GM23338 (cell line): ENCODE measurements at regions not wholly inside any gene's neighbourhood (a gene's known extent, or its start where the extent isn't known, plus 50 kb on each side); places are given as distances from the start of the nearest gene placed in this dataset.

ENCODE experiments used
- ATAC-seq: fragments of 200-7000 bp; cut with Tn5 transposase; 3 replicates; pipeline ENCODE4 v1.9.1; 2020
- DNase-seq: peaks from one replicate; pipeline ENCODE4 v3.0.0-alpha.2; 2015; ENCODE audit warnings: low spot score
- H2AFZ ChIP-seq: fragments of 200-600 bp; sonication (generic); 2 replicates; pipeline ENCODE4 v1.8.0; 2016; ENCODE audit warnings: antibody characterized with exemption, mild to moderate bottlenecking, moderate library complexity
- H3F3A ChIP-seq: fragments of 200-600 bp; sonication (generic); replicated peaks from 2 replicates; pipeline ENCODE4 v1.8.0; 2017; ENCODE audit warnings: antibody characterized with exemption, mixed run types, low read depth
- H3K27ac ChIP-seq: fragments of 200-600 bp; sonication (generic); 2 replicates; pipeline ENCODE4 v1.6.1; 2016; ENCODE audit warnings: low read depth
- H3K27me3 ChIP-seq: fragments of 200-600 bp; sonication (generic); 2 replicates; pipeline ENCODE4 v1.8.0; 2016; ENCODE audit warnings: mild to moderate bottlenecking, mixed run types, moderate library complexity; ENCODE audit not compliant: insufficient read depth
- H3K36me3 ChIP-seq: fragments of 200-600 bp; sonication (generic); 2 replicates; pipeline ENCODE4 v1.8.0; 2016; ENCODE audit warnings: mild to moderate bottlenecking; ENCODE audit not compliant: insufficient read depth
- H3K4me1 ChIP-seq: fragments of 200-600 bp; sonication (generic); 2 replicates; pipeline ENCODE4 v1.8.0; 2016; ENCODE audit warnings: mild to moderate bottlenecking, moderate library complexity; ENCODE audit not compliant: insufficient read depth
- H3K4me2 ChIP-seq: fragments of 200-600 bp; sonication (generic); 2 replicates; pipeline ENCODE4 v1.7.1; 2017; ENCODE audit warnings: mixed run types
- H3K4me3 ChIP-seq: fragments of 200-600 bp; sonication (generic); 2 replicates; pipeline ENCODE4 v1.6.1; 2016; ENCODE audit warnings: mixed run types
- H3K79me2 ChIP-seq: fragments of 200-600 bp; sonication (generic); replicated peaks from 2 replicates; pipeline ENCODE4 v1.8.0; 2017; ENCODE audit warnings: mild to moderate bottlenecking; ENCODE audit not compliant: insufficient read depth
- H3K9me2 ChIP-seq: fragments of 200-600 bp; sonication (generic); 2 replicates; pipeline ENCODE4 v1.8.0; 2017; ENCODE audit not compliant: insufficient read depth
- H4K20me1 ChIP-seq: fragments of 200-600 bp; sonication (generic); replicated peaks from 2 replicates; pipeline ENCODE4 v1.8.0; 2017; ENCODE audit warnings: mild to moderate bottlenecking; ENCODE audit not compliant: insufficient read depth
- H3K27ac Mint-ChIP-seq: 2 replicates; pipeline ENCODE4 v1.8.0; 2020; ENCODE audit warnings: inconsistent platforms, mild to moderate bottlenecking, moderate library complexity, mixed read lengths
- H3K27me3 Mint-ChIP-seq: 3 replicates; pipeline ENCODE4 v1.8.0; 2022; ENCODE audit warnings: low read depth, mild to moderate bottlenecking, moderate library complexity, mixed read lengths, inconsistent platforms; ENCODE audit not compliant: insufficient read depth, poor library complexity
- H3K36me3 Mint-ChIP-seq: 3 replicates; pipeline ENCODE4 v1.8.0; 2021; ENCODE audit warnings: low read depth, mild to moderate bottlenecking, inconsistent platforms, moderate library complexity, mixed read lengths
- H3K4me1 Mint-ChIP-seq: 3 replicates; pipeline ENCODE4 v1.8.0; 2020; ENCODE audit warnings: mild to moderate bottlenecking, inconsistent platforms, mixed read lengths
- H3K4me3 Mint-ChIP-seq: 3 replicates; pipeline ENCODE4 v1.8.0; 2021; ENCODE audit warnings: moderate library complexity, mild to moderate bottlenecking, inconsistent platforms, mixed read lengths
- H3K9me3 Mint-ChIP-seq: 3 replicates; pipeline ENCODE4 v1.8.0; 2020; ENCODE audit warnings: moderate library complexity, mild to moderate bottlenecking, inconsistent platforms, mixed read lengths
- CREB1 ChIP-seq: fragments of 250-450 bp; sonication (Bioruptor Pico); IDR thresholded peaks from 2 replicates; pipeline ENCODE4 v1.5.0; 2020; ENCODE audit warnings: low read depth, mild to moderate bottlenecking, moderate library complexity
- CTCF ChIP-seq, 2 experiments: fragments of 200-600 bp in 1 of 2; sonication (generic) in 1 of 2; conservative IDR thresholded peaks; 2 replicates each; pipeline versions ENCODE4 v1.5.1 to v1.6.1; 2016 to 2017; ENCODE audit warnings: antibody characterized with exemption in 2 of 2, low read depth in 2 of 2, mild to moderate bottlenecking in 2 of 2, moderate library complexity in 1 of 2
- EZH2 ChIP-seq: fragments of 200-600 bp; sonication (generic); IDR thresholded peaks from one replicate; pipeline ENCODE4 v1.8.0; 2017; ENCODE audit warnings: antibody characterized with exemption, mild to moderate bottlenecking, low read depth; ENCODE audit not compliant: unreplicated experiment
- EZH2phosphoT487 ChIP-seq: fragments of 200-600 bp; sonication (generic); IDR thresholded peaks from one replicate; pipeline ENCODE4 v1.8.1; 2018; ENCODE audit warnings: antibody characterized with exemption; ENCODE audit not compliant: unreplicated experiment
- NANOG ChIP-seq: IDR thresholded peaks from 2 replicates; pipeline ENCODE4 v1.6.1; 2016; ENCODE audit warnings: antibody characterized with exemption, borderline replicate concordance
- POLR2AphosphoS5 ChIP-seq: IDR thresholded peaks from 2 replicates; pipeline ENCODE4 v1.6.1; 2016; ENCODE audit warnings: antibody characterized with exemption, low read depth
- STAT1 ChIP-seq: IDR thresholded peaks from one replicate; pipeline ENCODE4 v1.6.1; 2016; ENCODE audit warnings: antibody characterized with exemption; ENCODE audit not compliant: unreplicated experiment
- ZNF114 ChIP-seq: fragments of 250-450 bp; sonication (Bioruptor Pico); IDR thresholded peaks from 2 replicates; pipeline ENCODE4 v1.5.0; 2020; ENCODE audit warnings: mild to moderate bottlenecking, moderate library complexity
- ZNF462 ChIP-seq: fragments of 250-450 bp; sonication (Bioruptor Pico); IDR thresholded peaks from 2 replicates; pipeline ENCODE4 v1.5.0; 2020; ENCODE audit warnings: mild to moderate bottlenecking, moderate library complexity

- TF ChIP-seq ZNF462 (CRISPR knock-in tag), result no peak
Measured at GRCh38 chr2:40534528-40534927, 82.6 kb upstream of the SLC8A1 start (continued).

- Mint-ChIP-seq H3K9me3 (no peaks in the 10 kb centered on the region), H3K4me1 (peaks cover 9% of the 10 kb centered on the region; the same call in 2 of the 3 replicates), H3K27ac (0 out of 2 replicates have a peak overlapping the region, but pooled peaks have one; percentile 13), H3K4me3 (no peak overlapping the region), H3K27me3 (no peaks in the 10 kb centered on the region), H3K36me3 (no peaks in the 10 kb centered on the region)
- ATAC-seq, result no peak
- Histone ChIP-seq H3K79me2 (no peaks in the 10 kb centered on the region), H3K27ac (no peak overlapping the region), H3K4me2 (no peak overlapping the region), H3K4me1 (no peaks in the 10 kb centered on the region), H4K20me1 (no peaks in the 10 kb centered on the region), H3K4me3 (no peak overlapping the region), H3K36me3 (no peaks in the 10 kb centered on the region), H3K9me2 (no peaks in the 10 kb centered on the region), H3K27me3 (no peaks in the 10 kb centered on the region), H3F3A (no peaks in the 10 kb centered on the region), H2AFZ (no peak overlapping the region)
- no peak for DNase-seq
- TF ChIP-seq NANOG (no peak), CTCF (conservative IDR thresholded peaks at IDR 0.05; ENCODE audit: low read depth in 2 of 2) (no peak), ZNF114 (CRISPR knock-in tag) (no peak), STAT1 (no peak), CREB1 (CRISPR knock-in tag) (no peak), ZNF462 (CRISPR knock-in tag) (no peak), POLR2AphosphoS5 (no peak), EZH2 (no peak), EZH2phosphoT487 (no peak)
Measured at GRCh38 chr2:40535972-40536371, 84.1 kb upstream of the SLC8A1 start.
